HG03457 (cell line): ENCODE measurements at regions not wholly inside any gene's neighbourhood (a gene's known extent, or its start where the extent isn't known, plus 50 kb on each side); places are given as distances from the start of the nearest gene placed in this dataset.

Experiments
- ATAC-seq: cut with Tn5 transposase; IDR thresholded peaks from one replicate; pipeline ENCODE4 v1.9.1; 2021; ENCODE audit warnings: moderate number of reproducible peaks; ENCODE audit not compliant: unreplicated experiment

DNA sequence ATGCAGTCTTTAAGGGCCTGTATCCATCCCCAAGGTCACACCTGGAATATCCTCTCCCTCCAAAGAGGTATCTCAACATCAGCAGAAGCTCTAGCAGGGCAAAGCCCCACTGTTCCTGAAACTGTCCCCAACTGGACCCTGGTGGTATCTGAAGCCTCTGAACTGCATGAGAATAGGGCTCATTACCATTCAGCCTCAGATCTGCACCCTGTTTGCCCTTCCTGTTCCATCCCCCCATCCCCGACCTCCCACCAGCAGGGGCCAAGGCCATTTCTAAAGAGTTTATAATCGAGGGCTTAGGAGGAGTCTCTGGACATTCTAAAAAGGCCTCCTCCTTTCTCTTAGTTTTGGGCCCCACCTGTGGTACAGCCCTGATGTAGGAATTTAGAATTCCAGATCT, 74.0 kb upstream of the THY1 start:
- no peak for ATAC-seq

DNA sequence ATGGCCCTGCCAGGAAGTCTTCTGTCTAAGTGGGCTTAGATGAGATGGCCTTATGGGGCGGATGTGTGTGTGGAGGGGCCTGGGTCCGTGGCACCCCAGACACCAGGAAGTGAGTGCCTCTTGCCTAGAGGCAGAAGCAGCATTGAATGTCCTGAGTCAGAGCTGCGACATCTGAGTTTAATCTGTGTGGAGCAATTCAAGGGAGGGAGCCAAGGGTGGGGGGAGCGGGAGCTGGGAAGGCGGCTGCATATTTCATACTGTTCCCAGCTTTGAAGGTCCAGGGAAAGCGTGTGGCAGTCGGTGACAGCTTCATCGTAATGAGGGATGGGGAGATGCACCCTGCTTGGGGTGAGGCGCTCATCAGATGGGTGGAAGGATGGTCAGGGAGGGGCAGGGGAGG, 73.5 kb upstream of the THY1 start:
- no peak for ATAC-seq

DNA sequence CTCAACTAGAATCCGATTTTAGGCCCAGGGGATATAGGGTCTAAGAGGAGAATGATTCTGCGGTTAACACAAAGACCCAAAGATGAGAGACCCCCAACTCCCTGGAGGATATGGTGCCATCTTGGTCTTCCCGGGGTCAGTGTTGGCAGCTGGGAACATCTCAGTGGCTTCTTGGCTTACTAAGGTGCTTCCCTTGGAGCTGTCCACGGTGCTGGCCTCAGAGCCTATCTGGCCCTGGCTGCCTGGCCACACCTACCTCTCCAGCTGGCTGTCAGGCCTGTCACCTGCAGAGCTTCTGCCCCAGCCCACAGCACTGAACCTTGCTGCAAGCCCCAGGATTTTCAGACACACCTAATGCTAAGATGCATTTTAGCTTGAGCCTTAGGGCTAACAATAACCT, 70.7 kb upstream of the THY1 start:
- no peak for ATAC-seq

DNA sequence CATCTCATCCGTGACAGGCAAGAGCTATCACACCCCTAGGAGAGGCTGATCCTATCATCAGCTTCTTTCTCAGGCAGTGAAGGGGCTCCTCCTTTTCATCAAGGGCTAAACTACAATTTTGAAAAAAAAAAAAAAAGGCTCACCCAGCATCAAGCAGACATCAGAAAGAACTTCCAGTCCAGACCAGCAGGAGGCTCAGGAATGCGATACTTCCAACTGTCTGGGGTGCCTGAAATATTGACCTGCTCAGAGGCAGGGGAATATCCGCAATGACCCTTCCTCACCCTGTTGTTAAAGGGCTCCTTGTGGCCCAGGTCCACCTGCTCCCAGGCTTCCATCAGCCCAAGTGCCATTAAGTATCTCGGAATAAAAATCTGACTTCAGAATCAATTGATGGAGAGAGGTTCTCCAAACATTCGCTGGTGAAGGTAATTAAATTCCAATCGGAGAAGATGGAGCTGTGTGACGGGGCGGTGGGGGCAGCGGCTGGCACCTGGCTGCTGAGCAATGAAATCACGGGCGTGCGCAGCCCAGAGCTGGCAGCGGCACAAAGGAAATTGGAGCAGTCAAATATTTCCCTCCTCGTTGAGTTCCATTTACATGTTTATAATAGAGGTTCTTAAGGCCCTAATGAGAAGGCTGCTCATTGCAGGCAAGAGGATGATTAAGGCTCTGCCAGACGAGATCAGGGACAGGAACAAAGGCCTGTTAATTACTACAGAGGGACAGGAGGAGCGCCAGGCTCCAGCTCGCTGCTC, 69.0 kb upstream of the THY1 start:
- no peak for ATAC-seq

DNA sequence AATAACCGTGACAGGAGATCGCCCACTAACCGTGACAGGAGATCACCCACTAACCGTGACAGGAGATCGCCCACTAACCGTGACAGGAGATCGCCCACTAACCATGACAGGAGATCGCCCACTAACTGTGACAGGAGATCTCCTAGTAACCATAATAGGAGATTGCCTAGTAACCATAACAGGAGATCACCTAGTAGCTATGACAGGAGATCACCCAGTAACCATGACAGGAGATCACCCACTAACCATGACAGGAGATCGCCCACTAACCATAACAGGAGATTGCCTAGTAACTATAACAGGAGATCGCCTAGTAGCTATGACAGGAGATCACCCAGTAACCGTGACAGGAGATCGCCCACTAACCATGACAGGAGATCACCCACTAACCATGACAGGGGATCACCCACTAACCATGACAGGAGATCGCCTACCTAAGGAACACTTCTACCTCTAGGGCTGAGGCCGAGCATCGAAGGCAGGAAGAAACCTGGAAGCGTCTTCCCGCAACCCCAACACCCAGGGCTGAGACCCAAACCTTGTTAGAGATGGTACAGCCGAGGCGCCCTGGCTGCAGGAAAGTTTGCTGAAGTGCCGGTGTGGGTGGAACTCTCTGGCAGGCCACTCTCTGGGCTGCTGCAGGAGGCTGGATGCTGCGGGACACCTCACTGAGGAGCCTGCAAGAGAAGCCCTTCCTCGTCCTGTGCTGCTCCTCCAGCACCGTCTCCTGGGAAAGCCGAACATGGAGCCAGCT, 67.5 kb upstream of the THY1 start:
- ATAC-seq: no peak

DNA sequence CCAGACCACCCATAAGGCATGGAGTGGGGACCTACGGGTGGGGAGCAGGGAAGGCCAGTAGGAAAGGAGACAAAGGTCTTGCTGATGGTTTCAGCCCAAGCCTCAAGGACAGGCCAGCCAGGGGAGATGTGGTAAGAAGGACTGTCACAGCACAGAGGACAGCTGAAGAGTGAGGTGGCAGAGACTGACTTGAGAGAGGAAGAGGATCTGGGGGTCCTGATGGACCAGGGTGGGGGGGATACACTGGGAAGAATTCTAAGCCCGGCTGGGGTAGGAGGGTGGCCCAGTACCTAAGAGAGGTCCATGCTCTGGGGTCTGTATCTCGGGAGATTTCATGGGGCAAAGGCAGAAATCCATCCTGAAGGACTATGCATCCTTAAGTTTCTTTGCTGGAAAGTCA, 66.1 kb upstream of the THY1 start:
- no peak for ATAC-seq

DNA sequence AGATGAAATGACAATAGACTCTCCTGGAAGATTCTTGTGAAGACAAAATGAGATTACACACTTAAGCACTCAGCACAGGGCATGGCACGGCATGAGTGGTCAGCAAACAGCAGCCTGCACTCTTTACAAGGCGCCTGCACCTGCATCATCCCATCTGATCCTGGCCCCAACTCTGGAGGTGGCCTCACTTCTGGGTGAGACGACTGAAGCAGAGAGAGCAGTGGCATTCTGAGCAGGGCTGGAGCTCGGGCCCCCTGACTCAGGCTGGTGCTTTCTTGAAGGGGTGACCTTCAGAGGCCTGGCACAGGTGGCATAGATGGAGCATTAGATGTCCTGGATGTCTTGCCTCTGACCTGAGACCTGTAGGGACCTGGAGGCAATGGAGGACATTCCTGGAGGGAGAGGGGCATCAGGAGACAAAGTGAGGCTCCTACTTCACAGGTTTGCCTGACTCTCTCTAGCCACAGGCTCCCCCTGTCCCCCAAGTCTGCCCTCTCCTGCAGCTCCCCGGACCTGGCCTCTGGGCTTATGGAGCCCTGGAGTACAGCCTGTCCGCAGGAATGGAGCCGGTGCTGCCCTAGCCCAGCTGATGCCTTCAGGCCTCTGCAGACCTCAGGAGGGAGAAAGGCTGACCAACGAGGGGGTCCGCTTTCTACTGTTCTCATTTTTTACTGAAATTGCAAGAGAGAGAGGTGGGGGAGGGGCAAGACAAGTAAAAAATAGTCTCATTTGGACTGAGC, 65.5 kb upstream of the THY1 start:
- ATAC-seq: no peak

DNA sequence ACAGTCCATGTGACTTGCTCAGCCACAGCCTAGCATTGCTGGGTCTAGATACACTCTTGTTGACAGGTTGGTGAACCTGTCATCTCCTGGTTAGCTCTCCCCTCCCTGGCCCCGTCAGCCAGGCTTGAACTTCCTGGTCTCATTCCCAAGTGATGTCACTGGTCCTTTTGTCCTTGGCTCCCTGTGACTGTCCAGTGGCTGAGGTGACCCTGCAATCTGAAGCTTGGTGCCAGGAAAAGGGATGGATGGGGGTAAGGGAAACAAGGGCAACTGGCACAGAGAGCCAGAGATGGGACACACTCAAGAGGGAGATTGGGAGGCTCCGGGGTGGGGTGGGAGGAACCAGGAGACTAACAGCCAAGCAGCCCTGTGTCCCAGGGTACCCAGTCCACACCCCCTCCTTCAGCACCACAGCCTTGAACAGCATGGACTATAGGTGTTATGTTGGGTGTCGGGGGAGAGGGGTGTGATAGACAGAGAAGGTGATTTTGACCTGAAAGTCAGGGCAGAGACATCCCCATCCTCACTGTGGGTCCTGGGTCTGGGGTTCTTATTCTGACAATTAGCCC, 63.8 kb upstream of the THY1 start:
- no peak for ATAC-seq

DNA sequence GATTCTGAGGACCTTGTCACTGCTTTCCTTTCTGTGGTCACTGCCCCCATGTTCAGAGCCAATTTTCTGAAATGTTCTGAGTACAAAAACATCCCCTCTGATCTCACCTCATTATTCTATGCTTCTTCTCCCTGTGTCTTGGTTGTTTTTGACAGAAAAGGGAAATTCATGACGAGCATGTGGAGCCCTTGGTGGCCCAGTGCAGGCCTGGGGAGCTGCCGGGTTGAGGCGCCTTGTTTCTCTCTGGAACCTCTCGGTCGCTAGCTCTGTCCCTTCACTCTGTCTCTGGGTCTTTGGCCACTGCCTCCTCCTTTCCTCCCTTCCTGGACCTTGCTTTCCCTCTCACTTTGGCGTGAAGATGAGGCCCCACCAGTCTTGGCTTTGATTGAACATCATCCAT, 63.0 kb upstream of the THY1 start:
- ATAC-seq: no peak

DNA sequence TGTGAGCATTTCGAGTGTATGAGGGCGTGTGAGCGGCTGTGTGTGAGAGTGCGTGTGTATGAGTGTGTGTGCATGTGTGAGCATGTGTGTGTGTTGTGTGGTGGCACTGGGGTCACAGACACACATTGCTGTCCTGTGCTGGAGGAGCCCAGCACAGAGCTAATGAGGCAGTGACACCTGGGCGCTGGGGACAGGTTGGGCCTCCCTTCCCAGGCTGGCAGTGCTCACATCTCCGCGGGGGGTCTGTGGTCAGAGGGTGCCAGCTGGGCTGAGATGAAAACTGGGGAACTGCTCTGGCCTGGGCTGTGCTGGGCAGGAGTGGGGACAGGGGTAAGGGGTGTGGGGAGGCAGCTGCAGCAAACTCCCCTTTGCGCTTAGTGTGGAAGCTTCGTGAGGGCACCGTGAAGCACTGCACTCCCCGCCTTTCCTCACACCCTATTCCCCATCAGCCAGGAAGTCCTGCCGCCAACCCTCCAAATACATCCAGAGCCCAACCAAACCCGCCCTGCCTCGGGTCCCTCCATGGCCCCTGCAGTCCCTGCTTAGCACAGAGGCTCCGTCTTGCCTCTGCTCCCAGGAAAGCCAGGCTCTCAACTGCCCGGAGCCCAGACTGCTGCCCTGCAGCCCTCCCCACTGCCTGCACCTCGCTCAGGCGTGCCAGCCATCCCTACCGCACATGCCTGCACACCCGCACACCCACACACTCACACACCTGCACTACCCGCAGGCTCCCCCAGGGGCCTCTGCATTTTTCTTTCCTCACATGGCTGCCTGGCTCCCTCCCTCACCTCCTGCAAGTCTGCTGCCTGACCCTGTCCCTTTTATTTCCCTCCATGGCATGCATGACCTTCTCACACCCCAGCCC, 62.0 kb upstream of the THY1 start:
- ATAC-seq: no peak

DNA sequence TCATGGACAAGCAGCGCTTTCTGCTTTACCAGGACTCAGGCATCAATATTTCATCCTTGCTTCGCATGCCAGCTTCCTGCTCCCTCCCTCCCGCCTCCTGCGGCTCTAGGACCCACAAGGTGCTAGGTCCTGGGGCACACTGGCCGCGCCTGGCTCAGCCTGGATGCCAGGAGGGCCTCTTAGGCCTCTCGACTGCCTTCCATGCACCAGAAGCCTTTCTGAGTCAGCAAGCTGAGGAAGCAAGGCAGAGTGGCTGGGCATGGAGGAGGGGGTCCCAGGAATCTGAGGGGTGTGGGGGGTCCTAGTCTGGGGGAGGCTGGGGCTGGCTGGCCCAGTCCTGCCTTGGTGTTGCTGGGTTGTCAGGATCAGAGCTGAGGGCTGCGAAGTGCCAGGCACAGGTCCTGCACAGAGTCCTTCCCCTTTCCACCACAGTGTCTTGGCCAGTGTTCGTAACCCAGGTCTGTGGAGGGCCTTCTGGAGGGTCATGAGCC, 61.0 kb upstream of the THY1 start:
- no peak for ATAC-seq

DNA sequence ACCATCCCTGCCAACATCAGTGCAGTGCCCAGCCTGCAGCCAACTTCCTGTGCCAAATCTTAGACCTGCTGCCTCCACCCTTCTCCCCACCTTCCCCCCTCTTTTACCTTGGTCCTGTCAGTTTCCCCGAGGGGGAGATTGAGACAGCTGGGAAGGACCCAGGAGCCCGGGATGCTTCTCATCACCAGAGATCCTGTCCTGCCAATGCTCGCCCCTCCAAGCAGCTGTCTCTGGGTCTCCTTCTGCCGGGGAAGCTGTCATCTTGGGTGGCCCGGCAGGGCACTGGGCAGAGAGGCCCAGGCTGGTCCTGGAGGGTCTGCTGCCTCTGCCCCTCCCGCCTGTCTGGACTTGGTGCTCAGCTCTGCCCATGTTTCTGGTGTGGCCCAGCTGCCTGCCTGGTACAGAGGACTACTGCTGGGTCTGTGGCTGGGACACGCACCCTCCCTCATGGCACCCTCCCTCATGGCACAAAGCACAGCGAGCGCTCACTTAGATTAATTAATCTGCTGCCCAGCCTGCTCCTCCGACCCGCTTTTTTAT, 60.4 kb upstream of the THY1 start:
- ATAC-seq: no peak

DNA sequence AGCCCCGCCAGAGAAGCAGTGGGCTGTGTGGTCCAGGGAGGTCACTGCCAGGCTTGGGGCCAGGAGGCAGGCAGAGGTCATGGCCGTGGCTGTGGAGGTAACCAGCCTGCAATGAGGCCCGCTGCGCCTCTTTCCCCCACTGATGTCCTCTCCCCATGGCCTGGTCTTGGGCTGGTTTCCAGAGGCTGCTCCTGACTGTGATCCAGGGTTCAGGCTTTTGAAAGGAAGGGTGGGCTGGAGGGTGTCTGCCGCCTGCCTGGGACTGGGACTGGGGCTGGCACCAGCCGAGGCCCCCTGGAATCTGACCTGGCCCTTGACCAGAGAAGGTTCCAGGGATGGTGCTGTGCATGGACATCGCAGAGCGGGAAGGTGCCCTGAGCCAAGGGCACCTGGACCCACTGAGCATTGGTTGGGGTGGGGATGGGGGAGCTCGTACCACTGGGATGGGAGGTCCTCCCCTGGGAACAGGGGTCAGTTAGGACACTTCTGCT, 59.6 kb upstream of the THY1 start:
- no peak for ATAC-seq

DNA sequence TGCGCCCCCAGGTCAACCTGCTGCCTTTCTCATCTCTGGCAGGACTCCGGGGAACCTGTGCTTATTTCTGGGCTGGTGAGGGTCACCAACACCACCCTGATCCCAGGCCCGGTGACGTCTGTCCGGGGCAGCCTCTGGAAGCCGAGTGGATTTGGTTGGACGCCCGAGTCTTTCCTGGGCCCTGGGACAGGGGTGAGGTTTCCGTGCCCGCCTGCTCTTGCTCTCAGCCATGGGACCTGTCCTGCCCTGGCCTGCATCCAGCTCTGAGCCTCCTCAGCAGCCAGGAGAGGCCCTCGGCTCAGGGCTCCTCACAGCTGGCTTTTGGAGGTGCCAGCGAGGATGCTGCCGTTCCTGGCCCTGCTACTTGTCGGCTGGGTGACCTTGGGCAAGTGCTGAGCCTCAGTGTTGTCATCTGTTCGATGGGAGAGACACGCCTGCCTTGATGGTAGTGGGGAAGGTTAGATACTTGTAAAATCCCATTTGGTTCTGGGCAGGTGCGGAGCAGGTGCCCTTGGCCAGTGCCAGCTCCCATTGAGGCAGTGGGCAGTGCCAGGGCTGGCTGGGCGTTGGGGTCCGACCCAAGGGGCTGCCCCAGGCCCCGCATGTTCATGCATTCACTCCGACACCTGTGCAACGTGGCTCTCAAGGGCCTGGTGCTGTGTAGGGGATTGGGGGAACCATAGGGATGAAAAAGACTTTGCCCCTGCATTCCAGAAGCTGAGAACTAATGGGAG, 58.9 kb upstream of the THY1 start:
- no peak for ATAC-seq

DNA sequence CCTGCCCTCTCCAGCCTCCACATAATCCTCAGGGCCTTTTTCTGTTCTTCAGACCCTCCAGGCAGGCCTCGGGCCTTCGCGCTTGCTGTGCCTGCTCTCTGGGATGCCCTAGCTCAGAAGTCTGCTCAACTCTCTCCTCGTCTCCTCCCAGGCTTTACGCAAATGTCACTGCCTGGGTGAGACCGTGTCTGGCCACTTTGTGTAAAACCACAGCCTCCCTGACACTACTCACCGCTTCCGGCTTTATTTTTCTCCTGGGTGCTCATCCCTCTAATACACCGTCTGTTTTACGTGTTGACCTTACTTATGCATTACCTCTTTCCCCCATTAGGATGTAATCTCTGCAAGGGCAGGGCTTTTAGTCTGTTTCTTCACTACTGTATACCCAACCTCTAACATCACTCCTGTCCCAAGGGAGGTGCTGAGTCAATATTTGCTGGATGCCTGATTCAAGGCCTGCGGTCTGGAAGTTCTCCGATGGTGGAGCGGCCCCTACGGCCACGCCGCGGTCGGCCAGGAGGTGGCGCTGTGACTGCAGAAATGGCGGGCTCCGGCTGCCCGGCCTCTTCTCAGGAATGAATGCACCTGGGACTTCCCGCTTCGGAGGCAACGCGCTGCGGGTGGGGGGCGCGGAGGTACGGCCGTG, 58.2 kb upstream of the THY1 start:
- ATAC-seq: no peak

DNA sequence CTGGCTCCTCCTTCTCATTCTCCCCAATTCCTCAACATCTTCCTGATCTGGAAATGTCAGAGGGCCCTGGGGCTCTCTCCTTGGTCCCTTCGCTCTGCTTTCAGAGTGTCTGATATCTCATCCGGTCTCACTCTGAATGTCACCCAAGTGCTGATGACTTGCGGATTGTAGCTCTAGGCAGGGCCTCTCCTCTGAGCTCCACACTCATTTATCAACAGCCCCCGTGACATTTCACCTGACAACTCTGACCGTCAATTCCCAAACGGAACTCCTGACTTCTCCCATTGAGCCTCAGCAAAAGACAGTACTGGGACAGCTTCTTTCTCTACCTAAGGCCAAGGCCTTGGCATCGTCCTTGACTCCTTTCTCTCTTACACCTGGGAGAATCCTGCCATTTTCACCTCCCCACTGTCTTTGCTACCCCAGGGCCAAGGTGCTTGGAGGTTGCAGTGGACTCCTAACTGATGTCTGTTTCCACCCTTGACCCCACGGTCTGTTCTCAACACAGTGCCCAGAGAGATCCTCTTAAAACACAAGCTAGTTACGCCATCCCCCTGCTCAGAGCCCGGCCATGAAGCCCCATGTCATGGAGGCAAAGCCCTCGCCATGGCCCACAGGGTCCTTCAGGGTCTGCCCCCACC, 57.5 kb upstream of the THY1 start:
- no peak for ATAC-seq

DNA sequence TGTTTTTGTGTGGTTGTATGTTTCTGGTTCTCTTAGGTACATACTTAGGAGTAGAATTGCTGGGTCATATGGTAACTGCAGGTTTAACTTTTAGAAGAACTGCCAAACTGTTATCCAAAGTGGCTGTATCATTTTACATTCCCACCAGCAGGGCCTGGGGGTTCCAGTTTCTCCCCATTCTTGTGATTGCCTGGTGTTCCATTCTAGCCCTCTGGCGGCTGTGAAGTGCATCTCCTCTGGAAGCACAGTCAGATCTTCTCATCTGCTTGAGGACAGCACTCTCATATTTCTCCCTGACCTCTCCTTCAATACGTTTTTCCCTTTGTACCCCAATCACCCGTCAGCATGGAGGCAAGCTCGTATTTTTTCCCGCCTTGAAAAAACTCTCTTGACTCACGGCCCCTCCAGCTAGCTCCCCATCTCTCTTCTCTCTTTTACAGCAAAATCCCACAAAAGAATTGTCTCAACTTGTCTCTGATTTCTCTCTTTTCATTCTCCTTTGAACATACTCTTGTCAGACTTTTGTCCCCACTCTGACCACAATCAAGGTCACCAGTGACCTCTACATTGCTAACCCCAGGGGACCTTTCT, 56.8 kb upstream of the THY1 start:
- ATAC-seq: no peak

DNA sequence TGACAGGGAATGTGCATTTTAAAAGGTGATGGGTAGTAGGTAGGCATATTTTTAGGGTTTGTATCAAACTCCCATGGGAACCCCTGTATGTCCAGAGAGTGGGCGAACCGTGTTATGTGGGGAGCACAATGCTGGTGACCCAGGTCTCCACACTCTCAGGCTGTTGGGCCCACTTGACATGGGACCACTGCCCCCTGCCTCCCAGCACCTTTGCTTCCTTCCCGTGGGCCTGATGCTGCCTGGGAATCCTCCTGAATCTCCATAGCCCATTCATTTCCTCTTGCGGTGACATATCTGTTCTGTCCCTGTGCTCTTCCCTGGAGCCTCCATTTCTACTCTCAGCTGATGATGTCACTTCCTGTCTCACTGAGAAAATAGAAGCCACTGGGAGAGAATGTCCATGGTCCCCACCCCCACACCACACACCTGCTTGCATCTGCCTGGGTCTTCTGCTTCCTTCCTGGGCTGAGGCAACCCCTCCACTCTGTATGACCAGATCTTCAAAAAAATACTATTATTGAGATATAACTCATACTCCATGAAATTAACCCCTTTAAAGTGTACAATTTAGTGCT, 55.8 kb upstream of the THY1 start:
- no peak for ATAC-seq
